ENCODE measurements at regions not wholly inside any gene's neighbourhood (a gene's known extent, or its start where the extent isn't known, plus 50 kb on each side); places are given as distances from the start of the nearest gene placed in this dataset.

GRCh38 chr21:38112219-38112789 lies 144.5 kb upstream of the KCNJ15 start:
- CTCF ChIA-PET = no interaction called here

More at GRCh38 chr21:38112219-38112789, 144.5 kb upstream of the KCNJ15 start:
- no peak overlapping the region for H3K27ac ChIP-seq (ENCODE audit: insufficient read depth, low read length)
- H4K5ac ChIP-seq (ENCODE audit: low read depth, low read length) = no peak overlapping the region
- DNase-seq = no peak
- no peaks in the 10 kb centered on the region for H4K20me1 ChIP-seq (ENCODE audit: insufficient read depth, low read length)
- no CpG with 5 or more reads among the region's 3 CpGs for WGBS, 2 experiments (ENCODE audit: extremely low coverage in 2 of 2, insufficient read length in 1 of 2)
- no peak overlapping the region for H2AFZ ChIP-seq (replicated peaks; ENCODE audit: low read length, poor library complexity)
- H3K4ac ChIP-seq (ENCODE audit: low read depth, low read length) = no peak overlapping the region
- H2BK5ac ChIP-seq (ENCODE audit: low read depth, low read length, poor library complexity, severe bottlenecking) = no peak overlapping the region
- no peaks in the 10 kb centered on the region for H3K36me3 ChIP-seq (ENCODE audit: control insufficient read depth, insufficient read depth, low read length)
- H3K9me1 ChIP-seq (ENCODE audit: insufficient read depth, low read length) = no peaks in the 10 kb centered on the region
- H3K4me2 ChIP-seq (ENCODE audit: low read depth, low read length) = no peak overlapping the region
- in situ Hi-C loops (cut with MboI; ENCODE audit: low sequenced_read_pairs) (no loop called here), intact Hi-C loops (cut with micrococcal nuclease) (no loop called here), dilution Hi-C loops (cut with HindIII; ENCODE audit: low sequenced_read_pairs, unreplicated experiment) (no loop called here)
- H2BK20ac ChIP-seq (ENCODE audit: low read depth, low read length) = no peak overlapping the region
- H3K14ac ChIP-seq (replicated peaks; ENCODE audit: low read depth, low read length) = no peak overlapping the region
- H3K23ac ChIP-seq (ENCODE audit: low read depth, low read length) = no peak overlapping the region
- H3K9ac ChIP-seq (ENCODE audit: low read depth, low read length) = no peak overlapping the region
- H3K27me3 ChIP-seq (ENCODE audit: control insufficient read depth, insufficient read depth, low read length) = no peaks in the 10 kb centered on the region; the same call in 1 of the 2 replicates
- H2AK9ac ChIP-seq (replicated peaks; ENCODE audit: low read depth, low read length, poor library complexity) = no peak overlapping the region
- no peak overlapping the region for H3K56ac ChIP-seq (ENCODE audit: extremely low read depth, insufficient read depth, low read length)
- no peak overlapping the region for H2BK120ac ChIP-seq (ENCODE audit: low read depth, low read length)
- H4K8ac ChIP-seq (ENCODE audit: low read depth in 2 of 2, low read length in 2 of 2) = no peak overlapping the region
- TF ChIP-seq NFE2L2 (IDR thresholded peaks at IDR 0.05; ENCODE audit: low read depth, low read length) (no peak), CHD1 (IDR thresholded peaks at IDR 0.05; ENCODE audit: low read depth, low read length) (no peak), RCOR1 (IDR thresholded peaks at IDR 0.05; ENCODE audit: insufficient replicate concordance, low read length) (no peak), POLR2A (IDR thresholded peaks at IDR 0.05; ENCODE audit: low read depth, low read length) (no peak), BHLHE40 (IDR thresholded peaks at IDR 0.05; ENCODE audit: low read depth, low read length) (no peak), USF2 (IDR thresholded peaks at IDR 0.05; ENCODE audit: low read depth, low read length) (no peak), FOS (IDR thresholded peaks at IDR 0.05; ENCODE audit: low read depth, low read length) (no peak), RFX5 (IDR thresholded peaks at IDR 0.05; ENCODE audit: low read depth, low read length) (no peak), MAZ (IDR thresholded peaks at IDR 0.05; ENCODE audit: borderline replicate concordance, low read depth, low read length) (no peak), CTCF (conservative IDR thresholded peaks at IDR 0.05; ENCODE audit: low read depth, low read length) (no peak), ELK1 (IDR thresholded peaks at IDR 0.05; ENCODE audit: borderline replicate concordance, low read depth, low read length) (no peak), SMC3 (IDR thresholded peaks at IDR 0.05; ENCODE audit: low read depth, low read length) (no peak), MAFK (IDR thresholded peaks at IDR 0.05; ENCODE audit: low read depth, low read length) (no peak), RAD21 (IDR thresholded peaks at IDR 0.05; ENCODE audit: low read length) (no peak)
- H3K79me1 ChIP-seq (ENCODE audit: low read depth in 1 of 2, low read length in 2 of 2) = no peaks in the 10 kb centered on the region
- H3K18ac ChIP-seq (ENCODE audit: low read depth, low read length) = no peak overlapping the region
- H2BK15ac ChIP-seq (ENCODE audit: low read depth, low read length) = no peak overlapping the region
- BruUV-seq (replicated peaks) = no TSS peak
- no peaks in the 10 kb centered on the region for H3K4me1 ChIP-seq (ENCODE audit: control insufficient read depth, insufficient read depth, low read length)
- no peak overlapping the region for H2AK5ac ChIP-seq (ENCODE audit: low read depth, low read length)
- no peak overlapping the region for H3K4me3 ChIP-seq (ENCODE audit: insufficient read depth, low read depth, low read length)
- POLR2A ChIA-PET (ENCODE audit: unreplicated experiment) = no interaction called here
- H4K91ac ChIP-seq (ENCODE audit: insufficient read depth, low read depth, low read length) = no peak overlapping the region
- ATAC-seq (ENCODE audit: low read depth) = no peak
- no peaks in the 10 kb centered on the region for H3K9me3 ChIP-seq (ENCODE audit: control insufficient read depth, insufficient read depth, low read length)

Measured in IMR-90 (cell line).